SK-N-SH treated with all-trans-retinoic acid at 6 μM for 48 hours (cell line): ENCODE measurements at regions not wholly inside any gene's neighbourhood (a gene's known extent, or its start where the extent isn't known, plus 50 kb on each side); places are given as distances from the start of the nearest gene placed in this dataset.

ENCODE experiments used
- ATAC-seq: fragments of 200-7000 bp; cut with Tn5 transposase; 3 replicates; pipeline ENCODE4 v1.9.1; 2020; ENCODE audit warnings: mild to moderate bottlenecking, moderate library complexity
- ARNTL ChIP-seq: fragments of 450-650 bp; formaldehyde crosslinking; IDR thresholded peaks from 2 replicates; pipeline ENCODE4 v1.5.0; 2020; ENCODE audit warnings: low read depth, mild to moderate bottlenecking, moderate library complexity, borderline replicate concordance
- BACH2 ChIP-seq: fragments of 250-450 bp; sonication (Bioruptor Pico); IDR thresholded peaks from 2 replicates; pipeline ENCODE4 v1.9.0; 2021; ENCODE audit warnings: mild to moderate bottlenecking, borderline replicate concordance
- CSDC2 ChIP-seq: fragments of 250-450 bp; sonication (Bioruptor Pico); IDR thresholded peaks from 2 replicates; pipeline ENCODE4 v1.5.0; 2020; ENCODE audit warnings: mild to moderate bottlenecking, moderate library complexity
- CSRNP3 ChIP-seq: fragments of 250-450 bp; sonication (Bioruptor Pico); IDR thresholded peaks from 2 replicates; pipeline ENCODE4 v1.5.1; 2021; ENCODE audit warnings: mild to moderate bottlenecking, moderate library complexity
- ESRRG ChIP-seq: fragments of 250-450 bp; sonication (Bioruptor Pico); IDR thresholded peaks from 2 replicates; pipeline ENCODE4 v1.6.1; 2021; ENCODE audit warnings: mild to moderate bottlenecking
- GLIS3 ChIP-seq: fragments of 250-450 bp; sonication (Bioruptor Pico); IDR thresholded peaks from 2 replicates; pipeline ENCODE4 v1.5.0; 2020; ENCODE audit warnings: mild to moderate bottlenecking, moderate library complexity
- ISL1 ChIP-seq: fragments of 250-450 bp; sonication (Bioruptor Pico); IDR thresholded peaks from 2 replicates; pipeline ENCODE4 v2.1.2; 2022; ENCODE audit warnings: mild to moderate bottlenecking, moderate library complexity
- OSR1 ChIP-seq: fragments of 250-450 bp; sonication (Bioruptor Pico); IDR thresholded peaks from 2 replicates; pipeline ENCODE4 v1.8.0; 2022; ENCODE audit warnings: moderate library complexity, mild to moderate bottlenecking, inconsistent platforms
- PATZ1 ChIP-seq: fragments of 250-450 bp; sonication (Bioruptor Pico); IDR thresholded peaks from 2 replicates; pipeline ENCODE4 v1.8.0; 2020; ENCODE audit warnings: mild to moderate bottlenecking, moderate library complexity, borderline replicate concordance
- PPARA ChIP-seq: fragments of 250-450 bp; sonication (Bioruptor Pico); IDR thresholded peaks from 2 replicates; pipeline ENCODE4 v1.5.0; 2020; ENCODE audit warnings: mild to moderate bottlenecking, borderline replicate concordance
- RARB ChIP-seq: fragments of 250-450 bp; sonication (Bioruptor Pico); IDR thresholded peaks from 2 replicates; pipeline ENCODE4 v1.8.0; 2021; ENCODE audit warnings: mild to moderate bottlenecking, moderate library complexity
- SNAI2 ChIP-seq: fragments of 250-450 bp; sonication (Bioruptor Pico); IDR thresholded peaks from 2 replicates; pipeline ENCODE4 v1.5.0; 2020; ENCODE audit warnings: mild to moderate bottlenecking, moderate library complexity
- TOX ChIP-seq: fragments of 250-450 bp; sonication (Bioruptor Pico); IDR thresholded peaks from 2 replicates; pipeline ENCODE4 v1.8.0; 2021; ENCODE audit warnings: mild to moderate bottlenecking, moderate library complexity, borderline replicate concordance
- TSHZ2 ChIP-seq: fragments of 250-450 bp; sonication (Bioruptor Pico); IDR thresholded peaks from 2 replicates; pipeline ENCODE4 v1.5.0; 2020; ENCODE audit warnings: mild to moderate bottlenecking, moderate library complexity
- ZC3H10 ChIP-seq: fragments of 250-450 bp; sonication (Bioruptor Pico); IDR thresholded peaks from 2 replicates; pipeline ENCODE4 v1.5.1; 2021; ENCODE audit warnings: mild to moderate bottlenecking, moderate library complexity
- ZFP3 ChIP-seq: fragments of 250-450 bp; sonication (Bioruptor Pico); IDR thresholded peaks from 2 replicates; pipeline ENCODE4 v1.5.0; 2020; ENCODE audit warnings: mild to moderate bottlenecking, moderate library complexity
- ZFP30 ChIP-seq: fragments of 450-650 bp; formaldehyde crosslinking; IDR thresholded peaks from 2 replicates; pipeline ENCODE4 v1.5.0; 2022; ENCODE audit warnings: mild to moderate bottlenecking, moderate library complexity
- ZNF565 ChIP-seq: fragments of 450-650 bp; formaldehyde crosslinking; conservative IDR thresholded peaks from 2 replicates; pipeline ENCODE4 v1.5.0; 2020; ENCODE audit warnings: low read depth, mild to moderate bottlenecking, moderate library complexity
- ZNF70 ChIP-seq: fragments of 450-650 bp; formaldehyde crosslinking; IDR thresholded peaks from 2 replicates; pipeline ENCODE4 v1.5.0; 2020; ENCODE audit warnings: mild to moderate bottlenecking, moderate library complexity
- ZNF8 ChIP-seq: fragments of 450-650 bp; formaldehyde crosslinking; IDR thresholded peaks from 2 replicates; pipeline ENCODE4 v1.5.0; 2020; ENCODE audit warnings: mild to moderate bottlenecking, moderate library complexity
- TF ChIP-seq, protein P1 (sequence below): fragments of 250-450 bp; sonication (Bioruptor Pico); IDR thresholded peaks from 2 replicates; pipeline ENCODE4 v1.5.1; 2020; ENCODE audit warnings: low read depth, mild to moderate bottlenecking, moderate library complexity

DNA sequence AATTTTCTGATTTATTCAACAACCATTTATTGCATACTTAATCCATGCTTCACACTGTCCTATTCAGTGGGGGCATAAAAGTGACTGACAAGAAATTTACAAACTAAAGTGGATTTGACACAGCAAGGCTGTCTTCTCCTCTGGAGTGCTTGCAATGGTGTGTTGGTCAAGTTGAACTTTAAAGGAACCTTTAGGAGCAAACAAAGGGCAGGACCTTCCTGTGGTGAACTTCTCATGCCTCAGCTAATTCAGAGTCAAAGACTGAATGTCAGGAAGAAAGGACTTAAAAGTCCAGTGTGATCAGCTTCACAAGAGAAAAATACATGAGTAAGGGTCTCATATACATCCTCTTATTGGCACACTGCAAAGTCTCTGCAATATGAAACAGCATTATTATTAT is 60.8 kb upstream of the TENT5A start:
- TF ChIP-seq ZFP3 (CRISPR knock-in tag) (no peak), ZFP30 (CRISPR knock-in tag) (no peak), CSRNP3 (CRISPR knock-in tag) (no peak), SNAI2 (CRISPR knock-in tag) (no peak), PATZ1 (CRISPR knock-in tag) (no peak), TOX (no peak), CSDC2 (no peak), ZNF565 (no peak), RARB (no peak), TSHZ2 (no peak), ISL1 (CRISPR knock-in tag) (no peak), ZC3H10 (CRISPR knock-in tag) (no peak), OSR1 (CRISPR knock-in tag) (no peak), BACH2 (CRISPR knock-in tag) (no peak)
- no peak for ATAC-seq

GRCh38 chr6:81812401-81812800 is 59.9 kb upstream of the TENT5A start:
- ATAC-seq: no peak
- TF ChIP-seq GLIS3 (no peak), PATZ1 (CRISPR knock-in tag) (no peak), ISL1 (CRISPR knock-in tag) (no peak), SNAI2 (CRISPR knock-in tag) (no peak)

DNA sequence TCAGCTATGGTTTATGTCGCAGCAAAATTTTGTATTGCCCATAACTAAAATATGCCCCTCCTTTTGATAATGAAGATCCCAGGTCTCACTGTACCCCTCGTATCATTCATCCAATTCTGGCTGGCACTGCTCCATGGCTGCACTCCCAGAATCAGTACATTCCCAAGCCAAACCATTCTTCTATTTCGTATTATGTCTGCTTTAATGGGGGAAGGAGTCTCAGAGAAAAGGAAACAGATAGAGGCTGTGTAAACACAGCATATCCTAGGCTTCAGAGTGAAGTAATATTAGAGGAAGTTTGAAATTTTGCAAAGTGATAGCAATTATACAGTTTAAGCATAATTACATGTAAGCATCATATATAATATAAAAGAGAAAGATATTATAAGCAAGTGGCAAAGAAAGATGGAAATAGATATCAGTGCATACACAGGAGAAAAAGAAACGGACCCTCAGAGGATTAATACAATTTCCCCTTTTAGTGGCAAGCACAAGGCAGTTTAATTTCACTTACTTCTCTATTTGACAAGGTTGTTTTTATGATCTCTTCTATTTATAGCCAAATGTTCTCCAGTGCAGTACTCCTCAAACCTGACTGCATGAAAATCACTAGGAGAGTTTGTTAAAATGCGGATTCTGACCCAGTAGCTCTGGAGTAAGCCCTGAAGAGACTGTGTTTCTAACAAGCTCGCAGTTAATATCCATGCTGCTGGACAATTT is 56.5 kb upstream of the TENT5A start:
- peak; percentile 30; the same call in 1 of the 3 replicates for ATAC-seq

GRCh38 chr6:81806793-81807565 is 54.5 kb upstream of the TENT5A start:
- ATAC-seq: no peak

More for the DNA sequence above, 56.5 kb upstream of the TENT5A start:
- TF ChIP-seq ZFP3 (CRISPR knock-in tag): no peak
- TF ChIP-seq ISL1 (CRISPR knock-in tag): 0 out of 2 replicates have a peak, but pooled peaks have one; percentile 26

DNA sequence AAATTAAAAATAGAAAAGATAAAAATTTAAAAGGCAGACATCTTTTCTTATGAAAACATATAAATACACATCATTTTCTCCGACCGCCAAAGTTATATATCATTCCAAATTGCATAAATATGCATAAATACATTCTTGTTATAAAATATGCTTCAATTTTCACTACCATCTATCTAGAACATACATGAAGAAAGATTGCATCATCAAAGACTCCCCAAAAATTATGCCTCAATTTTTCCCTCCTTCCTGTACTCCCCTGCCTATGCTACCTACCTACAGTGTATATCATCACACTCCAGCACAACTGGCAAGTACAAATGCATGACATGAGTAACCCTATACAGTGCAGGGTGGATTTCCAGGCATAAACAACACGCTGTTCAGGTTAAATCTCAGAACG is 49.9 kb upstream of the TENT5A start:
- ATAC-seq: no peak
- no peak for TF ChIP-seq ESRRG (CRISPR knock-in tag)
- TF ChIP-seq CSDC2: no peak
- TF ChIP-seq ARNTL (CRISPR knock-in tag): no peak
- TF ChIP-seq PPARA: no peak
- TF ChIP-seq ZFP3 (CRISPR knock-in tag): no peak
- TF ChIP-seq TSHZ2: no peak
- no peak for TF ChIP-seq ZNF565
- TF ChIP-seq ZNF8 (CRISPR knock-in tag): no peak
- no peak for TF ChIP-seq ZNF70 (CRISPR knock-in tag)
- TF ChIP-seq TOX: no peak
- no peak for TF ChIP-seq SNAI2 (CRISPR knock-in tag)
- TF ChIP-seq, protein P1, sequence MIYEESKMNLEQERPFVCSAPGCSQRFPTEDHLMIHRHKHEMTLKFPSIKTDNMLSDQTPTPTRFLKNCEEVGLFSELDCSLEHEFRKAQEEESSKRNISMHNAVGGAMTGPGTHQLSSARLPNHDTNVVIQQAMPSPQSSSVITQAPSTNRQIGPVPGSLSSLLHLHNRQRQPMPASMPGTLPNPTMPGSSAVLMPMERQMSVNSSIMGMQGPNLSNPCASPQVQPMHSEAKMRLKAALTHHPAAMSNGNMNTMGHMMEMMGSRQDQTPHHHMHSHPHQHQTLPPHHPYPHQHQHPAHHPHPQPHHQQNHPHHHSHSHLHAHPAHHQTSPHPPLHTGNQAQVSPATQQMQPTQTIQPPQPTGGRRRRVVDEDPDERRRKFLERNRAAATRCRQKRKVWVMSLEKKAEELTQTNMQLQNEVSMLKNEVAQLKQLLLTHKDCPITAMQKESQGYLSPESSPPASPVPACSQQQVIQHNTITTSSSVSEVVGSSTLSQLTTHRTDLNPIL (CRISPR knock-in tag): no peak
- TF ChIP-seq, all 23 proteins: peak for 0

More at GRCh38 chr6:81806793-81807565, 54.5 kb upstream of the TENT5A start:
- TF ChIP-seq OSR1 (CRISPR knock-in tag) (no peak), ZFP30 (CRISPR knock-in tag) (no peak)
